GM06990 (cell line): ENCODE measurements at regions not wholly inside any gene's neighbourhood (a gene's known extent, or its start where the extent isn't known, plus 50 kb on each side); places are given as distances from the start of the nearest gene placed in this dataset.

Experiments used
- DNase-seq: peaks from one replicate; pipeline ENCODE4 v3.0.0-alpha.2; 2011; ENCODE audit not compliant: insufficient read length; ENCODE audit errors: extremely low read depth
- H3K27me3 ChIP-seq: replicated peaks from 2 replicates; pipeline ENCODE4 v1.6.0; 2011; ENCODE audit warnings: low read length; ENCODE audit not compliant: control insufficient read depth, insufficient read depth
- H3K36me3 ChIP-seq: 2 replicates; pipeline ENCODE4 v1.5.1; 2011; ENCODE audit warnings: low read length; ENCODE audit not compliant: control insufficient read depth, insufficient read depth
- H3K4me3 ChIP-seq: replicated peaks from 2 replicates; pipeline ENCODE4 v1.5.1; 2011; ENCODE audit warnings: low read depth, mild to moderate bottlenecking, control low read depth, low read length
- CTCF ChIP-seq: IDR thresholded peaks from 2 replicates; pipeline ENCODE4 v1.5.1; 2011; ENCODE audit warnings: low read length, control low read depth, mild to moderate bottlenecking, inconsistent platforms; ENCODE audit not compliant: insufficient read depth, poor library complexity, severe bottlenecking

GRCh38 chr21:17460094-17460493 is 52.7 kb upstream of the CXADR start:
- no peak for TF ChIP-seq CTCF
- H3K4me3 ChIP-seq = no peak overlapping the region
- H3K36me3 ChIP-seq = no peaks in the 10 kb centered on the region

DNA sequence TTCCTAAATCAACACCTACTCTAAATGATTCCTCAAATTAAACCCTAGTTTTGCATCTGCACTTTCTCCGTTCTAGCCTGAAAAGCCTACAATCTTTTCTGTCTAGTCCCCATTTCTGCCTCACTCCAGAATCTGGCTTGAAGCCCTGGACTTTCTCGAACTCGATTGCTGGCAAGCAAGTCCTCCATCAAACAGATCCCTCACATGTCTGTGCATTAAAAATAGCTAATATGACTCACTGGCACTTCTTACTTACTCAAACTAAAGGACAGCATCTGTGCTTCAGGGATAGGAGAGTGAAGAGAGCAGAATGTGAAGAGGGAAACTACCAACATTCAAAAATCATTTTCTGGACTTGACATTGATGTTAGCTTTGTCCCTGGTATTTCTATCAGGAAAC is 51.8 kb upstream of the CXADR start:
- DNase-seq = no peak
- Histone ChIP-seq H3K27me3 (no peaks in the 10 kb centered on the region), H3K36me3 (no peaks in the 10 kb centered on the region), H3K4me3 (no peak overlapping the region)
- TF ChIP-seq CTCF = no peak

More at GRCh38 chr21:17460094-17460493, 52.7 kb upstream of the CXADR start:
- no peak for DNase-seq
- H3K27me3 ChIP-seq = no peaks in the 10 kb centered on the region

DNA sequence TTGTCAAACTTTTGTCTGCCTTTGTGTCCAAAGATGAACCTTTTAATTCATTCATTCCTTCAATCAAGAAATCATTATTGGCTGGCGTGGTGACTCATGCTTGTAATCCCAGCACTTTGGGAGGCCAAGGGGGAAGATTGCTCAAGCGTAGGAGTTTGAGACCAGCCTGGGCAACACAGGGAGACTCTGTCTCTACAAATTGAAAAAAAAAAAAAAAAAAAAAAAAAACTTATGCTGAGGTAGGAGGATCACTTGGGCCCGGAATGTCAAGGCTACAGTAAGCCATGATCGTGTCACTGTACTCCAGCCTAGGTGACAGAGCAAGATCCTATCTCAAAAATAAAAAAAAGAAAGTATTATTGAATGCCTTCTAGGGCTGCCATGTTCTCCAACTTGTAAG is 51.3 kb upstream of the CXADR start:
- no peak overlapping the region for H3K4me3 ChIP-seq
- DNase-seq = no peak
- no peaks in the 10 kb centered on the region for H3K36me3 ChIP-seq
- no peak for TF ChIP-seq CTCF
- H3K27me3 ChIP-seq = no peaks in the 10 kb centered on the region

DNA sequence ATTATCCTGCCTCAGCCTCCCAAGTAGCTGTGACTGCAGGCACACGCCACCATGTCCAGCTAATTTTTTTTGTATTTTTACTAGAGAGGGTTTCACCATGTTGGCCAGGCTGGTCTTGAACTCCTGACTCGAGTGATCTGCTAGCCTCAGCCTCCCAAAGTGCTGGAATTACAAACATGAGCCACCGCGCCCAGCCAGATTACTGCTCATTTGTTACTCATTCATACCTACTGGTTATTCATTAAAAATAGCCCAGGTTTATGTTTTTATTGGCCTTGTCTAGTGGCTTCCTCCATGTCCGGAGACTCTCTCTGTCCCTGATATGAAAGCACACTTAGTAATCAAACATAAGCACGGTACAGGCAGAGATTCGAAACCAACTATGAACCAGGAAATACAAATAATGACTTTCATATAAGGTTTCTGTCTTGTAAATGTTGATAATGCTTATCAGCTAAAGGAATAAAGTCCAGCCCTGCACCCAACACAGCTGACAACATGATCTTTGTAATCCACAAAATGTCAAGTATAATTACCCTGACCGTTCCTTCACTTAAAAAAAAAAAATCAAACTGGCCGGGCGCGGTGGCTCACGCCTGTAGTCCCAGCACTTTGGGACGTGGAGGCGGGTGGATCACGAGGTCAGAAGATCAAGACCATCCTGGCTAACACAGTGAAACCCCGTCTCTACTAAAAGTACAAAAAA is 50.4 kb upstream of the CXADR start:
- no peak for TF ChIP-seq CTCF
- no peaks in the 10 kb centered on the region for H3K27me3 ChIP-seq
- no peak overlapping the region for H3K4me3 ChIP-seq
- DNase-seq = no peak
- H3K36me3 ChIP-seq = no peaks in the 10 kb centered on the region
